NK-92 treated with Interleukin-12 subunit alpha and Interleukin-12 subunit beta, amount 100 ng/mL, for 24 hours (cell line): ENCODE measurements at regions not wholly inside any gene's neighbourhood (a gene's known extent, or its start where the extent isn't known, plus 50 kb on each side); places are given as distances from the start of the nearest gene placed in this dataset.
"Not testable (repeated sequence)": the region's sequence is repeated elsewhere in the genome, so short reads cannot be mapped to it uniquely, and the experiment has no call there.

Experiments
- DNase-seq: peaks from one replicate; lab custom pipeline; 2025; lab: John Stamatoyannopoulos, UW

DNA sequence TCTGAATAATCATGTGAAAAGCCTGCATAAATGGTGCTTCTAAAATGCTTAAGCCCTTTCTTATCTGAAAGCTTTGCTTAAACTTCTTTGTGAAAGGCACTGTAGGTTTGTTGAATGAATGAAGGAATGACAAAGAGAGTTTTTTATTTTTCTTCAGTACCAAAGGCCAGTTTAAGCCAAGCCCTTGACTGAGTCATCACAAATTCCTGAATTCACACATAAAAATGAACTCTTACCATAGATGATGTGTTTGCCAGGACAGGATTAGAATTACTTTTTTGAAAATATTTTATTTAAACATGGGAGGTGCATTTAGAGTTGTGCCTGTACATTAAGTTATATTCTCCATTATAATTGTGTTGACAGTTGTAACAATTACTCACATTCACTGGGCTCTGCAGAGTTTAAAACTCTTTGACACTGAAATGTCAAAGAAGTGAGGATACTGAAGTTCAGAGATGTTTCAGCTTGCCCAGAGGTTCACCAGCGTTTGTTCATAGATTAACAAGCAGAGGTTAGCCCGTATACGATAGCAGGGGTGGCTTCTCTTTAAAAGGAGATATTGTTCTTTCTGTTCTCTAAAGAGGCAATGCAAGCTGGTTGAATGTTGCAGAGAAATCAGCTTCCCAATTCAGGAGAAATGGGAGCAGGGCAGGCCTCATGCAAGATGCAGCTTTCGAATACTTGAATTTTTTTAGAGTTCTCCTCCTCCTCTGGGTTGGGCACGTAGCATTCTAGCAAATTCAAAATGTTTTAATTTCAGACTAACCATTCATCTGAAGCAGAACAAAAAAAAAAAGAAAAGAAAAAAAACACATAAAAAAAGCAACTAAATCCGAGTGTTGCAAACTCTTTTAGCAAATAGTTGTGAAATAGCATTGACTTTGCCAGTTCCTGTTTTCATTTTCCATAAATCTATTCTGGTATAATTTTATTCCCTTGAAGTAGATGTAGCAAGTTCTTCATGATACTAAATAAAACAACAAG lies 358.7 kb upstream of the KLF4 start:
- no peak for DNase-seq

DNA sequence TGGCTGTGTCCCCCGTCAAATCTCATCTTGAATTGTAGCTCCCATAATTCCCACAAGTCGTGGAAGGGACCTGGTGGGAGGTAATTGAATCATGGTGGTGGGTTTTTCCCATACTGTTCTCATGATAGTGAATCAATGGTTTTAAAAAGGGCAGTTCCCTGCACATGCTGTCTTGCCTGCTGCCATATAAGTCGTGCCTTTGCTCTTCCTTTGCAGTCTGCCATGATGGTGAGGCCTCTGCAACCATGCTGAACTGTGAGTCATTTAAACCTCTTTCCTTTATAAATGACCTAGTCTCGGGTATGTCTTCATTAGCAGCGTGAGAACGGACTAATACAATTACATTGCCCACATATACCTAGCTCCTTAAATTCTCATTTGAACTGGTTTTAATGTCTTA lies 353.0 kb upstream of the KLF4 start:
- DNase-seq: no peak

DNA sequence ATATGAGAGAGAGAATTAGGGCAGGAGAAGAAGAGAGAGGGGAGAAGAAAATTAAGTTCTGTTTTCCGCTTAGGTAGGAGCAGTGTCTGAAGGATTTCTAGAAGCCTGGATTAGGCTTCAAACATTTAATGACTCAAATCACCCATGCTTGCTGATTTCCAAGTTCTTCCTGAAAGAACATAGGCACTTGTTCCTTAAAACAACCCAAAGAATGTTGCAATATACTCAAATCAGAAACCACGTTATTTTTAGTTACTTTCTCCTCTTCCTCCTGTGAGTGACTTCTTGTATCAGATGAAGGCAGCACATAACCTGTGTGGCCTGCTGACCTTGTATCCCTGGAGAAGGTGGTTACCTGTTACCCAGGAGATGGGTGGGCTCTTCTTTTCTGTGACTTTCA lies 351.5 kb upstream of the KLF4 start:
- no peak for DNase-seq

DNA sequence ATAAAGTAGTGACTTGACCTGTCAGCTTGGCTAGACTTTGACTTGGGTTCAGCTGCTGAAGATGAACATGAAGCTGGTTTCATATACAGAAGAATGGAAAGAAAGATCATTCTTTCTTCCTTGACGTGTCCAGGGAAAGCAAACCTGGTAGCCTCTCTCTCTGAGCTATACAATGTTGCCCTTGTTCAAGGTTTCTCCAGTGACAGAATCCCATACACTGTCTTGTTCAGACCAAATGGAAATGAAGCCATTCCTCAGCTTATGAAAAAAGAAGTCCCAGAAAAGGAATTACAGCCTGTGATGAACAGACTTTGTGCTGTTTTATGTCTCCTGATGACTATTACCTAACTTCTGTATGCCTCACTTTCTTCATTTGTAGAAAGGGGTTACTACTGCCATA lies 349.8 kb upstream of the KLF4 start:
- no peak for DNase-seq

DNA sequence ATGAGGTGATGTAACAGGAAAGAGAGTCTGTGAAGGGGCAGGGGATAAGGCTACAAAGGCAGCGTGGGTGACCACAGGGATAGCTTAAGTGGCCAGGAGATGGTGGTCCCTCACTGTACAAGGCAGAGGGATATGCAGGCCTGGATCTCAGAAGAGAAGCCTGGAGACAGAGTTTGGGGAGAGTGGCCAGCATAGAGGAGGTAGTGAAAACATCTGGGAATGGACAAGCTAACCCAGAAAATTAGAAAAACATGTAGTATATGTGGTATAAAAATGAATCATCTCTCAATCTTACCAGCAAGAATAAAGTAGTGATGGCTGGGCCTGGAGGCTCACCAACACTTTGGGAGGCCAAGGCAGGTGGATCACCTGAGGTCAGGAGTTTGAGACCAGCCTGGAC lies 349.2 kb upstream of the KLF4 start:
- DNase-seq: no peak

DNA sequence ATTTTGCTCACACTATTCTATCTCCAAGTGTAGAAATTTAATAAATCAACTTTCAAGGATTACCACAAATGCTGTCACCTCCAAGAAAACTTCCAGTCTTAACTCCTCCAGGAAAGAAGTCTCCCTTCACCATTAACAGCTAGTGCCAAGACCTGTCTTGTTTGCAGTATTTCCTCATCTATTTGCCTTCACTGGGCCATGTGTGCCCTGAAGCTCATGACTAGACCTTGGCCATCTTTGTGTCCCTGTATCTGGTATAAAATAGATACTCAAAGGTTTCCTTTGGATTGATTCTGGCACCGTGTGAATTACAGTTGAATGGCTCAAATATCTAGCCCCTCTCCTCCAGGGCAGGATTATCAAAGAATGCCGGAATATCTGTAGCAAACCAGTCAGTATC lies 346.7 kb upstream of the KLF4 start:
- no peak for DNase-seq

DNA sequence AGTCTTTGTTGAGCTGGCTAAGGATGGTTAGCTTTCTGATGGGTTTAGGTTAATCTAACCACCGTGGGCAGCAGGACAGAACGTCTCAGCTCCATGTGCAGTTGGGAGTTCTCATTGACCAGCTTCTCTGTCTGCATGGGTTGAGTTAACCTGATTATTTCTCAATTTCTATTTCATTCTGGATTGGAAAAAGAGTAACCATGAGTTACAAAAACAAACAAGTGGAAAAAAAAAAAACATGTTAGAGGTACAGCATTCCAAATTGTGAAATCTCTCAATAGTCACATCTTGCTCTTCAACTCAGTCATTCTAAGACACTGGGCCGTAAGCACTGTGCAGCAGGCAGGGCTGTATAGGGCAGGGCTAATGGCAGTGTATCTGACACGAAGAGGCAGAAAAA lies 343.7 kb upstream of the KLF4 start:
- no peak for DNase-seq

DNA sequence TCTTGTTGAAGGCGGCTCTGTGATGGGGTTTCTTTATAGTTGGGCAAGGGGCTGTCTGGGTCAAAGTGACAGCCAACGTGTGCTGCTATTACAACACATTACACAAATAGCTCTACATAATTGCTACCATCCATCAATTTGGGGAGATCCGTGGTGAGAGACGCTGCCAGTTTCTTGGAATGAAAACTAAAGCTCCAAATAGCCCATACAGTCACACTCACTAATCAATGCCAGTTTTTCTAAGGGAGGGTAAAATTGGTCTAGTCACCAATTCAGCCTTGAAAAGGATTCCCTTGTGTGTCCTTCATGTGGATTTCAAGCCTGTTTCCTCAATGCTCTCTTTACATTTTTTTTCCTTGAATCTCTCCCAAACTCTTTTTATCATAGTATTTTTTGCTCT lies 343.3 kb upstream of the KLF4 start:
- no peak for DNase-seq

DNA sequence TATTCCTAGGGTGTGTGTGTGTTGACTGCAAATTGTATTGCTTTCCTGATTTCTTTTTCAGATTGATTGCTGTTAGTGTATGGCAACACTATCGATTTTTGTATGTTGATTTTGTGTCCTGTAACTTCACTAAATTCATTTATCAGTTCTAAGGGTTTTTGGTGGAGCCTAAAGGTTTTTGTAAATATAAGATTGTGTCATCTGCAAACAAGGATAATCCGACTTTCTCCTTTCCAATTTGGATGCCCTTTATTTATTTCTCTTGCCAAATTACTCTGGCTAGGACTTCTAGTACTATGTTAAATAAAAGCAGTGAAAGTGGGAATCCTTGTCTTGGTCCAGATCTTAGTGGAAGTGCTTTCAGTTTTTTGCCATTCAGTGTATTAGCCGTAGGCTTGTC lies 340.9 kb upstream of the KLF4 start:
- no peak for DNase-seq

DNA sequence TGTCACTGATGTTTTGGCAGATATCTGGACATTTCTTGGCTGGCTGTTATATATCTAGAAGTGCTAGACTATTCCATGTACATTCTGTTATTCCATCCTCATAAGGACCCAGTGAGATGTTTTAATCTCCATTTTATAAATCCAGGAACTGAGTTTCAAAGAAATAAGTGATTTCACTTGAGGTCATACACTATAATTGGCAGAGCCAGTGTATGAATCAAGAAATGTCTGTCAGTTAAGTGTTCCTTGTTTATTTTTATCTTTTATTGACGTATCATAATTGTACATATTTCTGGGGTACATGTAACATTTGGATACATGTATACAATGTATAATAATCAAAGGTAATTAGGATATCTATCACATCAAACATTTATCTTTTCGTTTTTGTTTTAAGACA lies 338.3 kb upstream of the KLF4 start:
- no peak for DNase-seq

DNA sequence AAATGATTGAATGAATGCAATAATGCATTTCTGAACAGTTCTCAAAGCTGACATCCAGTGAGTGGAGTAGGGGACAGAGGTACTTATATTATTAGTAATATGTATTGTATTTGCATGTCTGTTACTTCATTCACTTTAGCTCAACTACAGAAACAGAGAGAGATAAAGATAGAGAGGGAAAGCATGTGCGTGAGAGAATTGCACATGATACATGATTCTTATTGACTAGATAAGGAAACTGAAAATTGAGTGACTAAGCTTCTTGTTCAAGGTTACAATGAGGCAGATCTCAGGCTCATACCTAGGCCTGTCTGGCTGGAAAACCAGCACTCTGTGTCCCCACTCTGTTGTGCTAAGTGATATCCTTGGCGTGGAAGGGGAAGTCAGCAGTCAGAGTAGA lies 337.7 kb upstream of the KLF4 start:
- no peak for DNase-seq

DNA sequence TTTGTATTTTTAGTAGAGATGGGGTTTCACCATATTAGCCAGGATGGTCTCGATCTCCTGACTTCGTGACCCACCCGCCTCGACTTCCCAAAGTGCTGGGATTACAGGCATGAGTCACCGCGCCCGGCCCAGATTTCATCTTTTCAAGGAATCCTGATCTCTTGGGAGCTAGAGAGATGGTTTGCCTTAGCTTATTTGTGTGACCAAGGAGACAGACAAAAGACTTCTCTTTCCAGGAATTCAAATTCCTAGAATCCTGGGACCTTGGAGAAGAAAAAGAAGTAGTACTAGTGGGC lies 337.1 kb upstream of the KLF4 start:
- DNase-seq: not testable (repeated sequence)

DNA sequence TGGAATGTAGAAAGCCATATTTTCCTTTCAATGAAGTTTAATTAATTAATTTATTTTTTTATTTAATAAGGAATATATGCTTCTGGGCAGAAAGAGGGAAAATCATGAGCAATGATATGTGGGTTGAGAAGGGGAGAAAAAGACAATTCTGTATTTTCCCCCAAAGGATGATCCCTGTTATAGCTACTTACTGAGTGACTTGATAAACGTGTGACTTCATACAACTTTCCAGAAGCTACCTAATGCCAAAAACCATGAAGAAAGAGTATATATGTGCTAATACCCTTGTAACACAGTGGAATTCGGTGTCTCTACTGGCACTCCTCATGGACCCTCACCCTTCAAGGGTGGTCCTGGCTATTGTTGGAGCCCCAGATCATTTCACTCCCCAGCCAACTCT lies 335.0 kb upstream of the KLF4 start:
- no peak for DNase-seq

DNA sequence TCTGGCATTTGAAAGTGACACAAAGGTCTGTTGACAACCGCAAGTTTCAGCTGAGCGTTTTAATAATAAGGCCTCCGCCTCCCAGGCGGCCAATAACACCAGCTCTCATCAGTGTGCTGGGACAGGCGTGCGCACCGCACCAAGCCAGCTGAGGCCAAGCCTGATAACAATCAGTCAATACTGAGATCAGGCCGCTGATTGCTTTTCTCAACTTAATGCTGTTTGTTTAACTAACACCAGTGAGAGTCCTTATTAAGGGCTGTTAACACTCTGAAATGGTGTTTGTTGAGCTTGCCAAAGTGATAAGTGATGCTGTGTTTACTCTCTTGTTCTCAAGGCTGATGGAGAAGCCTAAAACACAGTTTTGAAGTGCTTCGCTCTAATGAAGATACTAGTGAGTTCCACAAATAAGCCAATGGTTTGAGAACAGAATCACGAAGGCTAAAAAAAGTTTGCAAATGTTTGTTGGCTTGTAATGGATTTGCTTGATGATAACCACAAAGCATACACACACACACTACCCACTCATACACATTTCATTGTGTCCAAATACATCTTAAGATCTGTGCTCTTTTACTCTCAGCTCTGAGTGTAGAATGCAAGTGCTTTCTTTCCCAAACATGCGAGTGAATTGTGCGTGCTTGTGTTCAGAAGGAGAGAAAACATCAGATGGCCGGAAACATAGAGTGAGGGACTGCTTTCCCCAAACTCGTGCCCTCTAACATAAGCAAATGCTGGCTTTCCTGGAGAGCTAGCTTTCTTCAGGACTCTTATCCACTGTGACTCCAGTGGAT lies 330.4 kb upstream of the KLF4 start:
- no peak for DNase-seq

DNA sequence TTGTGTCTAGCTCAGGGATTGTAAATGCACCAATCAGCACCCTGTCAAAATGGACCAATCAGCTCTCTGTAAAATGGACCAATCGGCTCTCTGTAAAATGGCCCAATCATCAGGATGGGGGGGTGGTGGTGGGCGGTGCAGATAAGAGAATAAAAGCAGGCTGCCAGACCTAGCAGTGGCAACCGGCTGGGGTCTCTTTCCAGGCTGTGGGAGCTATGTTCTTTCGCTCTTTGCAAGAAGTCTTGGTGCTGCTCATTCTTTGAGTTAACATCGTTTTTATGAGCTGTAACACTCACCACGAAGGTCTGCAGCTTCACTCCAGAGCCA lies 328.9 kb upstream of the KLF4 start:
- DNase-seq: not testable (repeated sequence)

DNA sequence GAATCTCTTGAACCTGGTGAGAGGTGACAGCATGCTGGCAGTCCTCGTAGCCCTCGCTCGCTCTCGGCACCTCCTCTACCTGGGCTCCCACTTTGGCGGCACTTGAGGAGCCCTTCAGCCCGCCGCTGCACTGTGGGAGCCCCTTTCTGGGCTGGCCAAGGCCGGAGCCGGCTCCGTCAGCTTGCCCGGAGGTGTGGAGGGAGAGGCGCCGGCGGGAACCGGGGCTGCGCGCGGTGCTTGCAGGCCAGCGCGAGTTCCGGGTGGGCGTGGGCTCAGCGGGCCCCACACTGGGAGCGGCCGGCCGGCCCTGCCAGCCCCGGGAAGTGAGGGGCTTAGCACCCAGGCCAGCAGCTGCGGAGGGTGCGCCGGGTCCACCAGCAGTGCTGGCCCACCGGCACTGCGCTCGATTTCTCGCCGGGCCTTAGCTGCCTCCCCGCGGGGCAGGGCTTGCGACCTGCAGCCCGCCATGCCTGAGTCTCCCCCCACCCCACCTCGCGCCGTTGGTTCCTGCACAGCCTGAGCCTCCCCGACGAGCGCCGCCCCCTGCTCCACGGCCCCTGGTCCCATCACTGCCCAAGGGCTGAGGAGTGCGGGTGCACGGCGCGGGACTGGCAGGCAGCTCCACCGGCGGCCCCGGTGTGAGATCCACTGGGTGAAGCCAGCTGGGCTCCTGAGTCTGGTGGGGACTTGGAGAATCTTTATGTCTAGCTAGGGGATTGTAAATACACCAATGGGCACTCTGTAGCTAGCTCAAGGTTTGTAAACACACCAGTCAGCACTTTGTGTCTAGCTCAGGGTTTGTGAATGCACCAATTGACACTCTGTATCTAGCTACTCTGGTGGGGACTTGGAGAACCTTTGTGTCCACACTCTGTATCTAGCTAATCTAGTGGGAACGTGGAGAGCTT lies 328.3 kb upstream of the KLF4 start:
- DNase-seq: not testable (repeated sequence)

DNA sequence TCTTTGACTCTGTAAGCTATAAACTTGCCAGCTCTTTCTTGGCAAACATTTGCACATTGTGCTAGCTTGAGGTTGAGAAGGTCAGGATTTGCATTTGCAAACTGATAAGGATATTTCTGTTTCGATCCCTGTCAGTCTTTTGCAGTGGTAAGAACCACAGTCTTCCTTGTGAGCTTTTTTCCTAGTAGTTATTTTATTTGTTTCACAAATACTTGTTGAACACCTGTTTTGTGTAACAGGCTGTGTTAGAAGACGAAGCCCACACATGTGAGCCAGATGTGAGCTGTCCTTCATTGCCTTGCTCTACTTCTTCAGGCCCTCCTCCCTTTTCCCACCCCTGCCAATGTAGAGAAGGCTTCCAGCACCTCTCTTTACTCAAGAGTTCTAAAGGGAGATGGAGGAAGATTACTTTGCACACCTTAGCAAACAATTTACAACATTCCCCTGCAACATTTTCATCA lies 327.0 kb upstream of the KLF4 start:
- no peak for DNase-seq

DNA sequence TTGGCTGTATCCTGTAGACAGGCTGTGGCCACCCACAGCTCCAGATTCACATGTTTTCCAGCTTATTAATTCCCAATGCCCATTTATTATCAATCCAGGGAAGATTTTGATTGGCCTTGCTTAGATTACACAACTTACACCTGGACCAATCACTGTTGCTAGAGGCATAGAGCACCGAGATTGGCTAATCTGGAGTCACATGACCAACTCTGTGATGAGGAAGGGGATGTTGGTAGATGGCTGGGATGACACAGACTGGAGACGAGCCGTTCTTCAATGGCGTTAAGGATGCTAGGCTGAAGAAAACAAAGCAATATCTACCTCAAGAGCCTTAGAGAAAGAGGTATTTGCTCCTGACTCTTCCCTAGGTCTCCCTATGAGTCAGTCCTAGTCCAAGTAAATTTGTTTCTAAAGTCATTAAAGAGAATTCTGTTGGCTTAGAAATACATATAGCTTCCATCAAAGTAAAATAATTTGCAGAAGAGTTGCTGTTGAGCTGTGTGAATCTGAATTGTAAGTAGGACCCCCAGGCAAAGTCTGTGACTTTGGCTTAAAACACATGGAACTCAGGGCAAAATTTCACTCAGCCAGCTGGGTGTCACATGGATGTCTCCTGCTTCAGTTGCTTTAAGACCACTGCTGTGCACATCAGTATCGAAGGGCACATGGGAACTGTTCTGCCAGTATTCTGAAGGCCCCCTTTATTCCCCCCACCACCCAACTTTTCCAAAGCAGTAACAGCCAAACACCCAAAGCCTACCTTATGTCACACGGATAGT lies 326.4 kb upstream of the KLF4 start:
- DNase-seq: no peak

DNA sequence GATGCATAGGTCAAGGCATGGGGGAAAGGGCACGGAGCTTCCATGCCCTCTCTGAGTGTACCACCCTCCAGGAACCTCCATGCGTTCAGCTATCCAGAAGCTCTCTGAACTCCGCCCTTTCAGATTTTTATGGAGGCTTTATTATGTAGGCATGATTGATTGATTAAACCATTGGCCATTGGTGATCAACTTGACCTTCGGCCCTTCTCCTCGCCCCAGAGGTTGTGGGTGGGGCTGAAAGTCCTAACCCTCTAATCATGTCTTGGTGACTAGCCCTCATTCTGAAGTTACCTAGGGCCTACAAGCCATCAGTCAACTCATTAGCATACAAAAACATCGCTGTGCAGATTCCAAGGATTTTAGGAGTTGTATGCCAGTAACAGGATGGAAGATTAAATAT lies 323.7 kb upstream of the KLF4 start:
- no peak for DNase-seq

DNA sequence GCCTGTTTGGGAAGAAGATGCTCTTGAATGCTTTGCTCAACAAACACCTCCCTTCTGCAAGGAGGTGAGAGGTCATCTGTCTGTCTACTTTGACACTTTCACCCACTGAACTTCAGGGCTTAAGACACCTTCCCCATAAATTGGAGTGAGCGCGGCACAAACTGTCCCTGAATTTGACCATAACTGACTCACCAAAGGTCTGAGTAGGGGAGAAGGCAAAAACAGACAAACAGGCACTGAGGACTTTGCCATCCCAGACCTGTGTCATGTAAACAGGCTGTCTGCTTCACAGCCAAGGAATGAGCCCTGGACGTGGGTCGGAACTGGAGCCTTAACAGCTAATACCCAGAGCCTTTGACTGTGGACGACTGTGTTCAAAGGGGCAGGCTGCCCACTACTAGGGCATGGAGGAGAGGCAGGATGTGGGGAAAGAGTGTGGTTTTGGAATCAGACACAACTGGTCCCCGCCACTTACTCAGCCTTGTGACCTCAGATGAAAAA lies 320.9 kb upstream of the KLF4 start:
- DNase-seq: no peak

DNA sequence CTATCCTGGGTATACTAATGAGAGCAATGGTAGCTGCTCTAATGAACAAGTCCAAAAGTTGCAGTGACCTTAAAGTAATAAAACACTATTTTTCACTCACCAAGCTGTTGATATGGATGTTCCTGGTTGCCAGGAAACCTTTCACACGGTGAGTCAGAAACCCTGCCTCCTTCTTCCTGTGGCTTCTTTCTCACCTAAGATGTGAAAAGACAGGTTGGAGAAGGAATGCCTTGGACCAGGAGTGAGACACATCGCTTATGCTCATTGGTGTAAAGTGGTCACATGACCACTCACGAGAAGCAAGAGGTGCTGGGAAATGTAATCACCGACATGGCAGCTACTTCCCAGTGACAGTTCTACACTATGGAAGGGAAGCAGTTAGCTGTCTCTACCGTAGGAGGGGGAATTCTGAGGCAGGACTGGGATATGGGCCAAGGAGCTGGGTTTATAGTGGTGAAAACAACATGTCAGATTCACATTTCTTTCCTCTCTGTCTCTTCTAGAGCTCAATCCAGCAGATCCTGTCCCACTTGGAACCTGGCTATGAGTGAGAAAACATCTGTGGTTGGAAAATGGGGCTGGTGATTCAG lies 320.4 kb upstream of the KLF4 start:
- DNase-seq: no peak
